Epithelial cell of esophagus (primary cell): ENCODE measurements at regions not wholly inside any gene's neighbourhood (a gene's known extent, or its start where the extent isn't known, plus 50 kb on each side); places are given as distances from the start of the nearest gene placed in this dataset.
A peak's percentile ranks its signal among the peaks of the same experiment; 100 is the strongest.

Experiments
- DNase-seq: peaks from one replicate; pipeline ENCODE4 v3.0.0; 2010; ENCODE audit warnings: low read depth
- H3K4me3 ChIP-seq: 2 replicates; pipeline ENCODE4 v1.5.1; 2011; ENCODE audit warnings: mild to moderate bottlenecking, low read length, control low read depth
- CTCF ChIP-seq: IDR thresholded peaks from 2 replicates; pipeline ENCODE4 v1.5.1; 2011; ENCODE audit warnings: low read depth, mild to moderate bottlenecking, low read length, control low read depth, inconsistent platforms; ENCODE audit not compliant: insufficient read depth; ENCODE audit errors: missing control alignments

- no peak for DNase-seq
- H3K4me3 ChIP-seq, result no peak overlapping the region
- TF ChIP-seq CTCF, result no peak
These were observed 120.1 kb upstream of the NABP1 start for GRCh38 chr2:191557841-191558240.

GRCh38 chr2:191559569-191559968, 118.4 kb upstream of the NABP1 start:
- no peak overlapping the region for H3K4me3 ChIP-seq
- peak; percentile 27 for DNase-seq
- no peak for TF ChIP-seq CTCF

DNA sequence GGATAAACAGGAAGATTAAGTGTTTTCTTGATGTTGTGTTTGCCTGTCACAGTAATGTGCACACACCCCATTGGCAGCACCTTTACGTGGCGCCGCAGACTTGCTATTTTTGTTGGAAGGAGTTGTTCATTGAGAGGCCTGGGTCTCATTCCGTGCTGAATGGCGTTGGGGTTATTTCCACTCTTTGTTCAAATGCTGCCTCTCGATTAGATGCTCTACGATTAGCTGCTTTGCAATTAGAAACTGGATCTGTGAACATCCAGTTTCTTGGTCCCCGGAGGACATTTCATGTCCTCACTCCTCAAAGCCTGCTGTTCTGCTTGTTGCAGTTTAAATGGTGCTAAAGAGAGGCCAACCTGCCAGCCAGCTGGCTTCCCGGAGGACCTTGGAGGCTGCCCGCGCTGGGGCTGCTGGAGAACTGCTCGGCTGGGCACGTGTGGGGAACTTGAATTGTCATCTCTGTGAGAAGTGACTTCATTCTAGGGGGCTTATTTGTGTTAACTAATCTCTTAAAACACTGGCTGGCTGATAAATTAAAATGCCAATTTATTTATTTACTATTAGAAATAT, 117.4 kb upstream of the NABP1 start:
- no peak for TF ChIP-seq CTCF
- DNase-seq, result no peak

GRCh38 chr2:191565120-191565519, 112.8 kb upstream of the NABP1 start:
- DNase-seq, result no peak
- H3K4me3 ChIP-seq, result no peak overlapping the region
- TF ChIP-seq CTCF, result no peak

More for the DNA sequence above, 117.4 kb upstream of the NABP1 start:
- H3K4me3 ChIP-seq, result no peak overlapping the region

GRCh38 chr2:191565647-191566198, 112.2 kb upstream of the NABP1 start:
- no peak overlapping the region for H3K4me3 ChIP-seq
- no peak for DNase-seq
- no peak for TF ChIP-seq CTCF

DNA sequence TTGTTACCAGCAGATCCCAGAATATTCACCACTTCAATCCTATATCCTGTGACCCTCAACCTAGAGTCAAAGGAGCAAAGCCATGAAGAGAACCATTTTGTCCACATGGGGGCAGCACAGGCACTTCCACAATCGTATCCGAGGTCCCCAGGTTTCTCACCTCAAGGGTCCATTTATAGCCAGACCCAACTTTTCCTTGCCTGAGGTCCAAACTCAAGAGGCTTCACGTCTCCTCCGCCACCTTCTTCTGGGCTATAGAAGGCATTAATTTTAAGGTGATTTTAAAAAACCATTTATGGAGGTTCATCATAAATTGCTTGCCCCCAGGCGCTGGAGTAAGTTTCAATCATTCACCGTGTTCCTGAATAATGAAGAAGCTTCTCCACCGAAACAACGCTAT, 111.6 kb upstream of the NABP1 start:
- DNase-seq, result peak; percentile 61
- TF ChIP-seq CTCF, result peak; percentile 91
- H3K4me3 ChIP-seq, result no peak overlapping the region

- H3K4me3 ChIP-seq, result no peak overlapping the region
- TF ChIP-seq CTCF, result no peak
- DNase-seq, result no peak
These were observed 110.7 kb upstream of the NABP1 start for GRCh38 chr2:191567206-191567605.
